ENCODE measurements at regions not wholly inside any gene's neighbourhood (a gene's known extent, or its start where the extent isn't known, plus 50 kb on each side); places are given as distances from the start of the nearest gene placed in this dataset.

DNA sequence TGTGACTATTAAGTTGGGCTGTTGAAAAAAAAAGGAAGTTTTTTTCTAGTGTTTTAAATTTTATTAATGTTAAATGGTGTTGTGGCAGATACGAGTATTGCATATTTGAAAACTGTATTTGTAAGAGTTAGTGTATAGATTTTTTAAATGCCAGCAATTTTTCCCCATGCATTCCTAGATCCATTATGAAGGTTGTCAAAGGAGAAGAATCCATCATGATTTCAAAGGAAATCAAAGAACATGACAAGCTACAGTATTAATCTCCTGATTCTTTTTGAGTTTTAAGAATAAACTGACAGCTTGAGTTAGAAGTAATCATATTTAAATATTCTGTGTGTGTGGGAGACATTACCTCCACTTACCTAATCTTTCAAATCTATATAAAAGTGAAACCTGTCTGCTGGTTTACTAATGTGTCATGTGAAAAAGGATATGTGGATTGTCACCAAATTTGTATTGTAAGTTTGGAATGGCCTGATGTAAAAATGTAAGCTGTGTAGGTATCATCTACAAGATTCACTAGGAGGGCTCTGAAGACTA is 111.0 kb upstream of the HS3ST5 start:
- Mint-ChIP-seq H3K36me3 (ENCODE audit: low read depth, unreplicated experiment) (no peaks in the 10 kb centered on the region), H3K27ac (ENCODE audit: unreplicated experiment) (no peak overlapping the region), H3K4me3 (ENCODE audit: unreplicated experiment) (no peak overlapping the region), H3K9me3 (ENCODE audit: unreplicated experiment) (no peaks in the 10 kb centered on the region), H3K4me1 (ENCODE audit: low read depth, unreplicated experiment) (no peaks in the 10 kb centered on the region), H3K27me3 (ENCODE audit: low read depth, unreplicated experiment) (no peaks in the 10 kb centered on the region)
- Histone ChIP-seq H3K36me3 (ENCODE audit: insufficient read depth, low read length) (no peaks in the 10 kb centered on the region), H3K9me3 (ENCODE audit: insufficient read depth, low read depth, low read length) (no peaks in the 10 kb centered on the region), H3K9ac (ENCODE audit: low read length) (no peak overlapping the region), H3K79me2 (ENCODE audit: insufficient read depth, low read length) (no peaks in the 10 kb centered on the region), H2AFZ (ENCODE audit: low read depth, low read length) (no peak overlapping the region), H3K27me3 (ENCODE audit: insufficient read depth, low read length) (no peaks in the 10 kb centered on the region), H3K4me1 (ENCODE audit: insufficient read depth, low read length) (no peaks in the 10 kb centered on the region), H3K4me2 (ENCODE audit: low read length) (no peak overlapping the region), H4K20me1 (ENCODE audit: insufficient read depth, low read length) (no peaks in the 10 kb centered on the region), H3K4me3 (ENCODE audit: insufficient read depth, low read depth, low read length) (no peak overlapping the region), H3K27ac (ENCODE audit: low read depth, low read length) (no peak overlapping the region)
- FAIRE-seq (no peak), DNase-seq (ENCODE audit: low read depth) (no peak)
- TF ChIP-seq, protein P1, sequence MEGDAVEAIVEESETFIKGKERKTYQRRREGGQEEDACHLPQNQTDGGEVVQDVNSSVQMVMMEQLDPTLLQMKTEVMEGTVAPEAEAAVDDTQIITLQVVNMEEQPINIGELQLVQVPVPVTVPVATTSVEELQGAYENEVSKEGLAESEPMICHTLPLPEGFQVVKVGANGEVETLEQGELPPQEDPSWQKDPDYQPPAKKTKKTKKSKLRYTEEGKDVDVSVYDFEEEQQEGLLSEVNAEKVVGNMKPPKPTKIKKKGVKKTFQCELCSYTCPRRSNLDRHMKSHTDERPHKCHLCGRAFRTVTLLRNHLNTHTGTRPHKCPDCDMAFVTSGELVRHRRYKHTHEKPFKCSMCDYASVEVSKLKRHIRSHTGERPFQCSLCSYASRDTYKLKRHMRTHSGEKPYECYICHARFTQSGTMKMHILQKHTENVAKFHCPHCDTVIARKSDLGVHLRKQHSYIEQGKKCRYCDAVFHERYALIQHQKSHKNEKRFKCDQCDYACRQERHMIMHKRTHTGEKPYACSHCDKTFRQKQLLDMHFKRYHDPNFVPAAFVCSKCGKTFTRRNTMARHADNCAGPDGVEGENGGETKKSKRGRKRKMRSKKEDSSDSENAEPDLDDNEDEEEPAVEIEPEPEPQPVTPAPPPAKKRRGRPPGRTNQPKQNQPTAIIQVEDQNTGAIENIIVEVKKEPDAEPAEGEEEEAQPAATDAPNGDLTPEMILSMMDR (IDR thresholded peaks at IDR 0.05; ENCODE audit: insufficient read depth, low read depth, low read length), result no peak
- TF ChIP-seq EZH2 (IDR thresholded peaks at IDR 0.05; ENCODE audit: insufficient read depth, low read length), result no peak

DNA sequence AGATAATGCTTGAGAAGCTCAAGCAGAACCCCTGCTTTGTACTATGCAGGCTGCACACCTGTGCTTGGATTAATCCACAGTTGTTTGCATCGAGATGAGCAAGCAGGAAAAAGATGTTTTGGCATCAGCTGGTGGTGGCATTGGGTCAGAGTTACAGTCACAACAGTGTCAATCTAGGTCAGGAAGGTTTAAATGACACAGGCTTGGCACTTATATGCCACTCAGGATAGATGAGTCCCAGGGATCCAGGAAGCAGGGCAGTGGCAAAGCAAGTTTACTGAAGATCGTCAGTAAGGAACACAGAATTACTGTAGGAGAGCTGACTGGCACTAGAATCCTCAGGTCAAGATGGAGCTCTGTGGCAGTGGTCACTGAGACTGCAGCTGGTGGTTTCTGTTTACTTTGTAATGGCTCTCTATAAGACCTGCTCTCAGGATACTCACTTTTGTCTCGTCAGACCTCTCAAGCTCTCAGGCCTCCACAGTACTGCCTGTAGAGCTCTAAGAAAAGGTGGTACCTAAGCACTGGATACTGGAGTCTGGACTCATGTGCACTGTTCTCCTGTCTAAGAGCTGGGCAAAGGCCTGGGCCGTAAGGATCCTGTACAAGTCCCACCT is 110.1 kb upstream of the HS3ST5 start:
- Mint-ChIP-seq H3K27me3 (ENCODE audit: low read depth, unreplicated experiment) (no peaks in the 10 kb centered on the region), H3K27ac (ENCODE audit: unreplicated experiment) (no peak overlapping the region), H3K4me3 (ENCODE audit: unreplicated experiment) (no peak overlapping the region), H3K9me3 (ENCODE audit: unreplicated experiment) (no peaks in the 10 kb centered on the region), H3K36me3 (ENCODE audit: low read depth, unreplicated experiment) (no peaks in the 10 kb centered on the region), H3K4me1 (ENCODE audit: low read depth, unreplicated experiment) (no peaks in the 10 kb centered on the region)
- no peaks in the 10 kb centered on the region for H3K79me2 ChIP-seq (ENCODE audit: insufficient read depth, low read length)
- no peak overlapping the region for H3K4me2 ChIP-seq (ENCODE audit: low read length)
- no peaks in the 10 kb centered on the region for H3K36me3 ChIP-seq (ENCODE audit: insufficient read depth, low read length)
- FAIRE-seq, result no peak
- H3K4me1 ChIP-seq (ENCODE audit: insufficient read depth, low read length), result no peaks in the 10 kb centered on the region
- H3K27ac ChIP-seq (ENCODE audit: low read depth, low read length), result no peak overlapping the region
- no peaks in the 10 kb centered on the region for H3K9me3 ChIP-seq (ENCODE audit: insufficient read depth, low read depth, low read length)
- H3K4me3 ChIP-seq (ENCODE audit: insufficient read depth, low read depth, low read length), result no peak overlapping the region
- H4K20me1 ChIP-seq (ENCODE audit: insufficient read depth, low read length), result no peaks in the 10 kb centered on the region
- no peak overlapping the region for H2AFZ ChIP-seq (ENCODE audit: low read depth, low read length)
- H3K9ac ChIP-seq (ENCODE audit: low read length), result no peak overlapping the region
- H3K27me3 ChIP-seq (ENCODE audit: insufficient read depth, low read length), result no peaks in the 10 kb centered on the region
- DNase-seq (ENCODE audit: low read depth), result no peak
- TF ChIP-seq EZH2 (IDR thresholded peaks at IDR 0.05; ENCODE audit: insufficient read depth, low read length), result no peak
- TF ChIP-seq, protein P1 (IDR thresholded peaks at IDR 0.05; ENCODE audit: insufficient read depth, low read depth, low read length), result no peak

DNA sequence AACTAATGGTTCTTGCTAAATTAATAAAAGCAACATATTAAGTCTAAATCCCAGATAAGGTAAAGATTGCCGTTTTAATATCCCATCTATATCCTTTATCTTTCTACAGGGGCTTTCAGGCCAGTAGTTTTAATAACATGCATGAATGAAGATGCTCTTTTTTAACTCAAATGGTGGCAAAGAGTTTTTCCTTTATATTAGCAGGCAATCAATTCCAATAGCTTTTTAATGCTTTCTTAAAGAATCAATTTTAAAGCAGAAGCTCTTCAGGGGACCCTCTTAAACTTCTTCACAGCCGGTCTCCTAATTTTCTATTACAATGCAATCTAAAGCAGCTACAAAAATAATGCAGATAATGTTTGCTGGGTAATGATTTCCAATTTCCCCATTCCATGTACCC is 107.8 kb upstream of the HS3ST5 start:
- no peaks in the 10 kb centered on the region for H3K27me3 ChIP-seq (ENCODE audit: insufficient read depth, low read length)
- H3K4me3 ChIP-seq (ENCODE audit: insufficient read depth, low read depth, low read length), result no peak overlapping the region
- no peaks in the 10 kb centered on the region for H3K4me1 ChIP-seq (ENCODE audit: insufficient read depth, low read length)
- H3K9ac ChIP-seq (ENCODE audit: low read length), result no peak overlapping the region
- FAIRE-seq, result no peak
- no peak overlapping the region for H3K4me2 ChIP-seq (ENCODE audit: low read length)
- no peaks in the 10 kb centered on the region for H3K79me2 ChIP-seq (ENCODE audit: insufficient read depth, low read length)
- Mint-ChIP-seq H3K27me3 (ENCODE audit: low read depth, unreplicated experiment) (peaks cover 2% of the 10 kb centered on the region), H3K4me3 (ENCODE audit: unreplicated experiment) (no peak overlapping the region), H3K4me1 (ENCODE audit: low read depth, unreplicated experiment) (no peaks in the 10 kb centered on the region), H3K27ac (ENCODE audit: unreplicated experiment) (no peak overlapping the region), H3K36me3 (ENCODE audit: low read depth, unreplicated experiment) (no peaks in the 10 kb centered on the region), H3K9me3 (ENCODE audit: unreplicated experiment) (no peaks in the 10 kb centered on the region)
- no peaks in the 10 kb centered on the region for H3K9me3 ChIP-seq (ENCODE audit: insufficient read depth, low read depth, low read length)
- H4K20me1 ChIP-seq (ENCODE audit: insufficient read depth, low read length), result no peaks in the 10 kb centered on the region
- no peak overlapping the region for H3K27ac ChIP-seq (ENCODE audit: low read depth, low read length)
- no peaks in the 10 kb centered on the region for H3K36me3 ChIP-seq (ENCODE audit: insufficient read depth, low read length)
- DNase-seq (ENCODE audit: low read depth), result no peak
- no peak overlapping the region for H2AFZ ChIP-seq (ENCODE audit: low read depth, low read length)
- TF ChIP-seq, protein P1 (IDR thresholded peaks at IDR 0.05; ENCODE audit: insufficient read depth, low read depth, low read length), result no peak
- TF ChIP-seq EZH2 (IDR thresholded peaks at IDR 0.05; ENCODE audit: insufficient read depth, low read length), result no peak

Data from astrocyte (in vitro differentiated cells and primary cell).